ENCODE measurements at regions not wholly inside any gene's neighbourhood (a gene's known extent, or its start where the extent isn't known, plus 50 kb on each side); places are given as distances from the start of the nearest gene placed in this dataset.
A peak's percentile ranks its signal among the peaks of the same experiment; 100 is the strongest.

- TF ChIP-seq USF2 (CRISPR knock-in tag; IDR thresholded peaks at IDR 0.05), result 0 out of 2 replicates have a peak, but pooled peaks have one; percentile 13
- TF ChIP-seq NFE2L1 (CRISPR knock-in tag; IDR thresholded peaks at IDR 0.05), result no peak
- H3K27ac Mint-ChIP-seq, result no peak overlapping the region
- 0 out of 2 replicates have a peak, but pooled peaks cover 3% of the 10 kb centered on the region for H3K27me3 Mint-ChIP-seq (ENCODE audit: low read depth)
- H3K4me3 Mint-ChIP-seq, result no peak overlapping the region
- peaks cover 13% of the 10 kb centered on the region for H3K9me3 Mint-ChIP-seq
- CTCF ChIA-PET, result interaction anchor here (0.6 kb wide), 1 partner anchor 757 kb away, joined by 4 read pairs; no protein-coding TSS in a partner anchor
- peaks cover 2% of the 10 kb centered on the region for H3K36me3 Mint-ChIP-seq
- POLR2A ChIA-PET, result no interaction called here
- DNase-seq (ENCODE audit: low spot score), result no peak
- H3K4me1 Mint-ChIP-seq, result peaks cover 33% of the 10 kb centered on the region
- no peak; the same call in none of the 2 replicates for ATAC-seq
Measured at GRCh38 chr2:175755169-175755568, 246.9 kb downstream of the LNPK start.

GRCh38 chr2:175750195-175750594 lies 251.9 kb downstream of the LNPK start:
- DNase-seq (ENCODE audit: low spot score) (no peak), ATAC-seq (no peak)
- H3K9me3 Mint-ChIP-seq, result peaks cover 13% of the 10 kb centered on the region
- no peaks in the 10 kb centered on the region for H3K27me3 Mint-ChIP-seq (ENCODE audit: low read depth)
- peaks cover 10% of the 10 kb centered on the region for H3K4me1 Mint-ChIP-seq
- ChIA-PET POLR2A (no interaction called here), CTCF (no interaction called here)
- H3K27ac Mint-ChIP-seq, result no peak overlapping the region
- H3K36me3 Mint-ChIP-seq, result no peaks in the 10 kb centered on the region; the same call in 1 of the 2 replicates
- H3K4me3 Mint-ChIP-seq, result no peak overlapping the region
- TF ChIP-seq OVOL2 (CRISPR knock-in tag; IDR thresholded peaks at IDR 0.05; ENCODE audit: borderline replicate concordance) (no peak), CREB1 (CRISPR knock-in tag; IDR thresholded peaks at IDR 0.05) (no peak), AFF4 (CRISPR knock-in tag; IDR thresholded peaks at IDR 0.05; ENCODE audit: borderline replicate concordance) (no peak), ZNF232 (CRISPR knock-in tag; IDR thresholded peaks at IDR 0.05) (no peak), SOX15 (CRISPR knock-in tag; IDR thresholded peaks at IDR 0.05) (no peak), PRDM15 (CRISPR knock-in tag; IDR thresholded peaks at IDR 0.05) (no peak), NR1H2 (CRISPR knock-in tag; IDR thresholded peaks at IDR 0.05) (no peak), NFYB (CRISPR knock-in tag; conservative IDR thresholded peaks at IDR 0.05; ENCODE audit: low read depth) (no peak), ZNF416 (CRISPR knock-in tag; IDR thresholded peaks at IDR 0.05) (no peak), ZNF512 (CRISPR knock-in tag; IDR thresholded peaks at IDR 0.05; ENCODE audit: borderline replicate concordance) (no peak), NR2C2 (CRISPR knock-in tag; IDR thresholded peaks at IDR 0.05) (no peak), GTF2I (CRISPR knock-in tag; conservative IDR thresholded peaks at IDR 0.05) (no peak), STAT6 (CRISPR knock-in tag; conservative IDR thresholded peaks at IDR 0.05; ENCODE audit: low read depth) (no peak), MYBL2 (CRISPR knock-in tag; IDR thresholded peaks at IDR 0.05) (no peak), FOXP1 (CRISPR knock-in tag; IDR thresholded peaks at IDR 0.05; ENCODE audit: borderline replicate concordance) (no peak), ERG (CRISPR knock-in tag; IDR thresholded peaks at IDR 0.05) (no peak), USF1 (CRISPR knock-in tag; IDR thresholded peaks at IDR 0.05) (no peak)
